ENCODE measurements at regions not wholly inside any gene's neighbourhood (a gene's known extent, or its start where the extent isn't known, plus 50 kb on each side); places are given as distances from the start of the nearest gene placed in this dataset.

DNA sequence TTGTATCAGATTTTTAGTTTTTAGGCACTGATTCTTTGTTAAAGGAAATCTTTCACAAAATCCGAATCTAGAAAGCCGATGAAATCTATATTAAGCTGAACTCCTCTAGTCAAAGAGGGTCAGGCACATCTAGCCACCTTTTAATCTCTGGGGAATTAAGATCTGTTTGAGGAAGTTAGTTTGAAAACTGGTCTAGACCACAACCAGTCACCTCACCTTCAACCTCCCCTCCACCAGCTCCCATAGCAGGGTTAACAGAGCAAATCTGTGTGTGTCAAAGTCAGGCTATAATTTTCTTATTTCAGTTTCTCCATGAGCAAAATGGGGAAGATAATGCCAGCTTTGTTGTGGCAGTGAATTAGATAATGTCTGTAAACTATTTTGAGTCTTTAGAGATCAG is 110.0 kb upstream of the IGFBP7 start:
- Histone ChIP-seq H3K27me3 (no peaks in the 10 kb centered on the region), H3K4me3 (no peak overlapping the region)
- intact Hi-C loops (cut with DNase I) = no loop called here

DNA sequence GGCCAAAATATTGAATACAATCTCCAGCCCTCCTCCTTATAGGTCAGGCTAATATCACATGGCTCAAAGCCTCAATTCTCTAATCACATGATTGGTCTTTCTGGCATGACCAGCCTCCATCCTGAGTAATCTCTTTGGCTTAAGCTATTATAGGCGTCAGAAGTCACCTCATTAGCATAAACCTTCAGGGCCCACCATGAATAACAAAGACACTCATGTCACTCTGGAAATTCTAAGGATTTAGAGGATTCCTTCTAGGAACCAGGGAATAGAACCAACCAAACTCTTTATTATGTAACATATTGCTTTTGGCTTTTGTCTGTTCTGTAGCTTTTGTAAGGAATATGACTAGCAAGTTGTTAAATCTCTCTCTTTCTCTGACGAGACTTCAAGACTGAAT is 109.2 kb upstream of the IGFBP7 start:
- no peak for DNase-seq (ENCODE audit: extremely low spot score in 2 of 2)
- TF ChIP-seq POLR2A (IDR thresholded peaks at IDR 0.05) (no peak), POLR2AphosphoS5 (IDR thresholded peaks at IDR 0.05; ENCODE audit: insufficient read depth in 1 of 2, low read depth in 1 of 2) (no peak)
- TF ChIP-seq, protein P1, sequence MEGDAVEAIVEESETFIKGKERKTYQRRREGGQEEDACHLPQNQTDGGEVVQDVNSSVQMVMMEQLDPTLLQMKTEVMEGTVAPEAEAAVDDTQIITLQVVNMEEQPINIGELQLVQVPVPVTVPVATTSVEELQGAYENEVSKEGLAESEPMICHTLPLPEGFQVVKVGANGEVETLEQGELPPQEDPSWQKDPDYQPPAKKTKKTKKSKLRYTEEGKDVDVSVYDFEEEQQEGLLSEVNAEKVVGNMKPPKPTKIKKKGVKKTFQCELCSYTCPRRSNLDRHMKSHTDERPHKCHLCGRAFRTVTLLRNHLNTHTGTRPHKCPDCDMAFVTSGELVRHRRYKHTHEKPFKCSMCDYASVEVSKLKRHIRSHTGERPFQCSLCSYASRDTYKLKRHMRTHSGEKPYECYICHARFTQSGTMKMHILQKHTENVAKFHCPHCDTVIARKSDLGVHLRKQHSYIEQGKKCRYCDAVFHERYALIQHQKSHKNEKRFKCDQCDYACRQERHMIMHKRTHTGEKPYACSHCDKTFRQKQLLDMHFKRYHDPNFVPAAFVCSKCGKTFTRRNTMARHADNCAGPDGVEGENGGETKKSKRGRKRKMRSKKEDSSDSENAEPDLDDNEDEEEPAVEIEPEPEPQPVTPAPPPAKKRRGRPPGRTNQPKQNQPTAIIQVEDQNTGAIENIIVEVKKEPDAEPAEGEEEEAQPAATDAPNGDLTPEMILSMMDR (IDR thresholded peaks at IDR 0.05) = no peak
- no peak overlapping the region for H3K4me3 ChIP-seq
- no peaks in the 10 kb centered on the region for H3K27me3 ChIP-seq
- intact Hi-C loops (cut with DNase I) = no loop called here
- no peak overlapping the region for H3K27ac ChIP-seq
- no peaks in the 10 kb centered on the region for H3K36me3 ChIP-seq
- H3K4me1 ChIP-seq = no peaks in the 10 kb centered on the region
- H3K9me3 ChIP-seq = no peaks in the 10 kb centered on the region

More for the DNA sequence above, 110.0 kb upstream of the IGFBP7 start:
- TF ChIP-seq, protein P1 (IDR thresholded peaks at IDR 0.05) = no peak
- TF ChIP-seq POLR2AphosphoS5 (IDR thresholded peaks at IDR 0.05; ENCODE audit: insufficient read depth in 1 of 2, low read depth in 1 of 2) (no peak), POLR2A (IDR thresholded peaks at IDR 0.05) (no peak)
- H3K9me3 ChIP-seq = no peaks in the 10 kb centered on the region
- H3K4me1 ChIP-seq = no peaks in the 10 kb centered on the region
- no peaks in the 10 kb centered on the region for H3K36me3 ChIP-seq
- H3K27ac ChIP-seq = no peak overlapping the region
- DNase-seq (ENCODE audit: extremely low spot score in 2 of 2) = no peak

DNA sequence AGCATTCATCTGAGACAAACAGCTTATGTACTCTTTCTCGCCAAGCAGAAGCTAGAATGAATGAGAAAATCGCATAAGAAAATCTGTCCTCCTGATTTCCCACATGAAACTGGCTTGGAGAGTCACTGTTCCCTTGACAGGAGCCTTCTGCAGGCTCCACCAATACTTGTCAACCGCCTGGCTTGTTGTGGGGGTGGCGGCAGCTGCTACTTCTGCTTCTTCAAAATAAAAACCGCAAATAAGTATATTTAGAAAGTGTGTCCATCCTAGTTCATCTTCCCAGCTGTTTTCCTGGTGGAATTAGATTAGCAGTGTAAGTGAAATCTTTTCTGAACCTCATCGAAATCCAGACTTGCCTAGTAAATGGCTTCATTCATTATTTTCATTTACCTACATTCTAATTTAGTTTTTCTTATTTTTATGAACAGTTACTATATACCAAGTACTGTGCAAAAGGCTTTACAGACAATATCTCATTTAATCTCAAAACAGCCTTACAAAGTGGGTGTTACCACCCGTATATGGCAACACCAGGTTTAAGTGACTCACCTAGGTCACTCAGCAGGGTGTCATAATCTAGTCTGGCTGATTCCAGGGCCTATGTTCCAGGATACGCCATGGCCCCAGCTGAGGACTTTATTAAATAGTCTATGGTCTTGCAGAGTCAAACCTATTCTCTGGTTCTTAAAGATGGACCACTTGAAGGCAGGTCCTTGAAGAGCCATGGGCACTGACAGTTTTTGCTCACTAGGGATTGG is 104.6 kb upstream of the IGFBP7 start:
- H3K27ac ChIP-seq = no peak overlapping the region
- no peaks in the 10 kb centered on the region for H3K9me3 ChIP-seq
- TF ChIP-seq POLR2AphosphoS5 (IDR thresholded peaks at IDR 0.05; ENCODE audit: insufficient read depth in 1 of 2, low read depth in 1 of 2) (no peak), POLR2A (IDR thresholded peaks at IDR 0.05) (no peak)
- TF ChIP-seq, protein P1 (IDR thresholded peaks at IDR 0.05) = no peak
- intact Hi-C loops (cut with DNase I) = no loop called here
- no peak for DNase-seq (ENCODE audit: extremely low spot score in 2 of 2)
- no peaks in the 10 kb centered on the region for H3K4me1 ChIP-seq
- H3K4me3 ChIP-seq = no peak overlapping the region
- H3K36me3 ChIP-seq = no peaks in the 10 kb centered on the region
- H3K27me3 ChIP-seq = no peaks in the 10 kb centered on the region

DNA sequence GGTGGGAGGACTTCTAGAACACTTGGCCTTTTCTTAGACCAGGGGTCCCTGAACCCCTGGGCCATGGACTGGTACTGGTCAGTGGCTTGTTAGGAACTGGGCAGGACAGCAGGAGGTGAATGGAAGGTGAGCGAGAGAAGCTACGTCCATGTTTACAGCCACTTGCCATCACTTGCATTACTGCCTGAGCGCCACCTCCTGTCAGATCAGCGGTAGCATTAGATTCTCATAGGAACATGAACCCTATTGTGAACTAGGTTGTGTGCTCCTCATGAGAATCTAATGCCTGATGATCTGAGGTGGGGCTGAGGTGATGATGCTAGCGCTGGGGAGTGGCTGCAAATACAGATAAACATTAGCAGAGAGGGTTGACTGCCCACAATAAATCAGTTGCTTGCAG is 100.9 kb upstream of the IGFBP7 start:
- H3K4me1 ChIP-seq = no peaks in the 10 kb centered on the region
- H3K27me3 ChIP-seq = no peaks in the 10 kb centered on the region
- TF ChIP-seq POLR2A (IDR thresholded peaks at IDR 0.05) (no peak), POLR2AphosphoS5 (IDR thresholded peaks at IDR 0.05; ENCODE audit: insufficient read depth in 1 of 2, low read depth in 1 of 2) (no peak)
- TF ChIP-seq, protein P1 (IDR thresholded peaks at IDR 0.05) = no peak
- no peak overlapping the region for H3K4me3 ChIP-seq
- intact Hi-C loops (cut with DNase I) = no loop called here
- no peak overlapping the region for H3K27ac ChIP-seq
- H3K36me3 ChIP-seq = no peaks in the 10 kb centered on the region
- no peaks in the 10 kb centered on the region for H3K9me3 ChIP-seq
- no peak for DNase-seq (ENCODE audit: extremely low spot score in 2 of 2)

DNA sequence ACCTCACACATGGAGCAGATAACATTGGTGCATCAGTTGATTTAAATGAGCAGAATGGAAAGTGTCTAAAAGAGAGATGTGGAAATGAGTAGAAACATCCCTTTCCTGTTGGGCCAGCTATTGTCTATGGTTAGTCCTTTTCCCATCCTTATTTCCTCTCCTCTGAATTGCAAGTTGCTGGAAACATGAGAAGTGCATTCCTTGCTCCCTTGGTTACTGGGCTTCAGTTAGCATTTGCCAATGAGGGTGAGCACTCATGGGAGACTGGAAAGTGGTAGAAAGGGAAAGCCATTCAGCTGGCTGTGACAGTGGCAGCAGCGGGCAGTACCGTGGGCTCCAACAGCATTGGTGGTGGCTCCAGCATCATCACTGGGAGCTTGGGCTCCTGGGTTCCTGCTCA is 96.0 kb upstream of the IGFBP7 start:
- Histone ChIP-seq H3K4me3 (no peak overlapping the region), H3K4me1 (no peaks in the 10 kb centered on the region), H3K9me3 (no peaks in the 10 kb centered on the region), H3K36me3 (no peaks in the 10 kb centered on the region), H3K27ac (no peak overlapping the region), H3K27me3 (no peaks in the 10 kb centered on the region)
- intact Hi-C loops (cut with DNase I) = no loop called here
- DNase-seq (ENCODE audit: extremely low spot score in 2 of 2) = no peak
- TF ChIP-seq, protein P1 (IDR thresholded peaks at IDR 0.05) = no peak
- TF ChIP-seq POLR2AphosphoS5 (IDR thresholded peaks at IDR 0.05; ENCODE audit: insufficient read depth in 1 of 2, low read depth in 1 of 2) (no peak), POLR2A (IDR thresholded peaks at IDR 0.05) (no peak)
